ENCODE measurements at regions not wholly inside any gene's neighbourhood (a gene's known extent, or its start where the extent isn't known, plus 50 kb on each side); places are given as distances from the start of the nearest gene placed in this dataset.

GRCh38 chr15:87620393-87620792 is 636.1 kb downstream of the NTRK3 start:
- TF ChIP-seq CTCF (conservative IDR thresholded peaks at IDR 0.05; ENCODE audit: low read depth, low read length) (no peak), EZH2 (IDR thresholded peaks at IDR 0.05; ENCODE audit: borderline replicate concordance, low read depth, low read length, poor library complexity, severe bottlenecking) (no peak)

Data from A673 (cell line).